ENCODE measurements at regions not wholly inside any gene's neighbourhood (a gene's known extent, or its start where the extent isn't known, plus 50 kb on each side); places are given as distances from the start of the nearest gene placed in this dataset.

GRCh38 chr11:80085563-80085962, 644.7 kb upstream of the TENM4 start:
- no peak overlapping the region for H3K4me2 ChIP-seq

GRCh38 chr11:80084608-80085007, 643.8 kb upstream of the TENM4 start:
- no peak for ATAC-seq
- H3K4me3 ChIP-seq: no peak overlapping the region
- CTCF ChIA-PET: no interaction called here
- H3K9me3 ChIP-seq: no peaks in the 10 kb centered on the region
- H3K27ac ChIP-seq: no peak overlapping the region
- TF ChIP-seq SMC3 (IDR thresholded peaks at IDR 0.05) (no peak), HMGXB4 (CRISPR knock-in tag; IDR thresholded peaks at IDR 0.05; ENCODE audit: borderline replicate concordance) (no peak), ZNF302 (CRISPR knock-in tag; IDR thresholded peaks at IDR 0.05) (no peak), USF2 (IDR thresholded peaks at IDR 0.05) (no peak)
- POLR2A ChIA-PET: no interaction called here
- no peak for FAIRE-seq
- H3K4me2 ChIP-seq: no peak overlapping the region
- 1% methylated on average over 3 of the region's 3 CpGs for WGBS (ENCODE audit: missing lambda C conversion rate)
- no peaks in the 10 kb centered on the region for H3K4me1 ChIP-seq
- DNase-seq (ENCODE audit: low read depth in 1 of 2, low spot score in 1 of 2): no peak

More at GRCh38 chr11:80085563-80085962, 644.7 kb upstream of the TENM4 start:
- 15% methylated on average over 2 of the region's 2 CpGs for WGBS (ENCODE audit: missing lambda C conversion rate)
- Histone ChIP-seq H3K4me1 (no peaks in the 10 kb centered on the region), H3K9me3 (no peaks in the 10 kb centered on the region), H3K27ac (no peak overlapping the region), H3K4me3 (no peak overlapping the region)
- no peak for FAIRE-seq
- CTCF ChIA-PET: no interaction called here
- no peak for TF ChIP-seq MAZ (IDR thresholded peaks at IDR 0.05; ENCODE audit: borderline replicate concordance, low read depth, low read length)
- no peak for TF ChIP-seq JUN (IDR thresholded peaks at IDR 0.05)
- no peak for TF ChIP-seq RARB (CRISPR knock-in tag; IDR thresholded peaks at IDR 0.05)
- DNase-seq (ENCODE audit: low read depth in 1 of 2, low spot score in 1 of 2): no peak
- no peak for ATAC-seq
- POLR2A ChIA-PET: no interaction called here

GRCh38 chr11:80083531-80083951, 642.7 kb upstream of the TENM4 start:
- no peak for FAIRE-seq
- H3K27ac ChIP-seq: no peak overlapping the region
- ChIA-PET CTCF (no interaction called here), POLR2A (no interaction called here)
- TF ChIP-seq HMGXB4 (CRISPR knock-in tag; IDR thresholded peaks at IDR 0.05; ENCODE audit: borderline replicate concordance) (no peak), SREBF2 (IDR thresholded peaks at IDR 0.05) (no peak), ZFP36 (IDR thresholded peaks at IDR 0.05; ENCODE audit: borderline replicate concordance, partially characterized antibody) (no peak), CTCF (IDR thresholded peaks at IDR 0.05) (no peak), MYC (IDR thresholded peaks at IDR 0.05; ENCODE audit: borderline replicate concordance, low read length) (no peak), MAZ (IDR thresholded peaks at IDR 0.05; ENCODE audit: borderline replicate concordance, low read depth, low read length) (no peak), HOXB13 (CRISPR knock-in tag; IDR thresholded peaks at IDR 0.05; ENCODE audit: low read depth) (no peak)
- WGBS (ENCODE audit: missing lambda C conversion rate): 0% methylated on average over 2 of the region's 2 CpGs
- H3K4me1 ChIP-seq: no peaks in the 10 kb centered on the region
- no peaks in the 10 kb centered on the region for H3K9me3 ChIP-seq
- DNase-seq (ENCODE audit: low read depth in 1 of 2, low spot score in 1 of 2): no peak
- no peak overlapping the region for H3K4me2 ChIP-seq
- H3K4me3 ChIP-seq: no peak overlapping the region
- ATAC-seq: no peak

- Histone ChIP-seq H3K9me3 (no peaks in the 10 kb centered on the region), H3K4me2 (no peak overlapping the region), H3K4me1 (no peaks in the 10 kb centered on the region), H3K4me3 (no peak overlapping the region), H3K27ac (no peak overlapping the region)
- TF ChIP-seq USF2 (IDR thresholded peaks at IDR 0.05) (no peak), HES2 (IDR thresholded peaks at IDR 0.05) (no peak)
- CTCF ChIA-PET: no interaction called here
- POLR2A ChIA-PET: no interaction called here
- WGBS (ENCODE audit: missing lambda C conversion rate): 8% methylated on average over 1 of the region's 1 CpG
- DNase-seq (ENCODE audit: low read depth in 1 of 2, low spot score in 1 of 2) (no peak), ATAC-seq (no peak), FAIRE-seq (no peak)
Observed at GRCh38 chr11:80082406-80082805, 641.6 kb upstream of the TENM4 start.
